ENCODE measurements at regions not wholly inside any gene's neighbourhood (a gene's known extent, or its start where the extent isn't known, plus 50 kb on each side); places are given as distances from the start of the nearest gene placed in this dataset.

DNA sequence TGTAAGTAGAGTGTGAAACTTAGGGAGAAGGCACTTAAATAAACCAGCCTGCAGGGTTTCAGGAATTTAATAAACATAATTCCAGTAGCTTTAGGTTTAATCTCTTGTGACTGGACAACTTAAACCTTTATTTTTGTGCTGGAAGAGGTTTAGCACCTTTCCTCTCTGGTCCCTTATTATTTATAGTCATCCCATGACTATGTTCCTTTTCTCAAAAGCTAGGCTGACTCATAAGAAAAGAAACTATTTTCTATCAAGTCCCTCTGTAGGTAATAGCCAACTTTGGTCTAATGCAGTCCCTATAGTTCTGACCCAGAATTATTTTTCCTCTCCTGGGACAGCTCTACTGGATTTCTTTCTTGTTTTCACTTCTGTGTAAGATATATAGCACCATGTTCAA is 588.9 kb downstream of the NR2F1-AS1 start:
- TF ChIP-seq POLR2A (IDR thresholded peaks at IDR 0.05; ENCODE audit: low read length), result no peak
- TF ChIP-seq GATA1 (IDR thresholded peaks at IDR 0.05; ENCODE audit: low read depth, low read length), result no peak
